Hepatocyte (in vitro differentiated cells): ENCODE measurements at regions not wholly inside any gene's neighbourhood (a gene's known extent, or its start where the extent isn't known, plus 50 kb on each side); places are given as distances from the start of the nearest gene placed in this dataset.
"Not testable (repeated sequence)": the region's sequence is repeated elsewhere in the genome, so short reads cannot be mapped to it uniquely, and the experiment has no call there.

Experiments used
- DNase-seq: peaks from one replicate; pipeline ENCODE4 v3.0.0-alpha.2; 2016; ENCODE audit warnings: low spot score
- H2AFZ ChIP-seq: fragments of 200-600 bp; sonication (generic); 2 replicates; pipeline ENCODE4 v1.6.0; 2016; ENCODE audit warnings: antibody characterized with exemption, mild to moderate bottlenecking
- H3K27ac ChIP-seq: fragments of 200-600 bp; sonication (generic); 2 replicates; pipeline ENCODE4 v1.5.1; 2016; ENCODE audit warnings: mild to moderate bottlenecking
- H3K27me3 ChIP-seq: fragments of 200-600 bp; sonication (generic); 2 replicates; pipeline ENCODE4 v1.6.1; 2016
- H3K36me3 ChIP-seq: fragments of 200-600 bp; sonication (generic); replicated peaks from 2 replicates; pipeline ENCODE4 v1.5.1; 2016; ENCODE audit warnings: low read depth; ENCODE audit not compliant: insufficient read depth
- H3K4me1 ChIP-seq: fragments of 200-600 bp; sonication (generic); 2 replicates; pipeline ENCODE4 v1.5.1; 2016; ENCODE audit warnings: mild to moderate bottlenecking, moderate library complexity; ENCODE audit not compliant: insufficient read depth
- H3K4me2 ChIP-seq: fragments of 200-600 bp; sonication (generic); 2 replicates; pipeline ENCODE4 v1.6.0; 2016
- H3K4me3 ChIP-seq: fragments of 200-600 bp; sonication (generic); 2 replicates; pipeline ENCODE4 v1.5.1; 2016; ENCODE audit warnings: mild to moderate bottlenecking
- H3K79me2 ChIP-seq: fragments of 200-600 bp; sonication (generic); 2 replicates; pipeline ENCODE4 v1.6.0; 2017; ENCODE audit warnings: mild to moderate bottlenecking
- H3K9me2 ChIP-seq: fragments of 200-600 bp; sonication (generic); replicated peaks from 2 replicates; pipeline ENCODE4 v1.6.0; 2017; ENCODE audit warnings: mild to moderate bottlenecking; ENCODE audit not compliant: insufficient read depth
- H3K9me3 ChIP-seq: fragments of 200-600 bp; sonication (generic); 2 replicates; pipeline ENCODE4 v1.5.1; 2016; ENCODE audit warnings: low read depth, mild to moderate bottlenecking
- H4K20me1 ChIP-seq: fragments of 200-600 bp; sonication (generic); 2 replicates; pipeline ENCODE4 v1.6.0; 2016; ENCODE audit warnings: mild to moderate bottlenecking; ENCODE audit not compliant: insufficient read depth, poor library complexity, severe bottlenecking
- EZH2 ChIP-seq: fragments of 200-600 bp; sonication (generic); IDR thresholded peaks from 2 replicates; pipeline ENCODE4 v1.6.1; 2016; ENCODE audit warnings: antibody characterized with exemption, mild to moderate bottlenecking, borderline replicate concordance
- EZH2phosphoT487 ChIP-seq: fragments of 200-600 bp; sonication (generic); IDR thresholded peaks from one replicate; pipeline ENCODE4 v1.6.1; 2018; ENCODE audit warnings: antibody characterized with exemption, mild to moderate bottlenecking, low read depth, moderate library complexity; ENCODE audit not compliant: unreplicated experiment, severe bottlenecking
- WGBS: methylation state at CpG from one replicate; pipeline ENCODE4 v1.1.6; 2016; ENCODE audit warnings: low lambda C conversion rate; ENCODE audit errors: missing lambda C conversion rate; 5-methylcytosine and 5-hydroxymethylcytosine counted together
- TF ChIP-seq, protein P1 (sequence below): fragments of 200-600 bp; sonication (generic); IDR thresholded peaks from 2 replicates; pipeline ENCODE4 v1.5.1; 2016; ENCODE audit warnings: antibody characterized with exemption, mild to moderate bottlenecking; ENCODE audit not compliant: poor library complexity

DNA sequence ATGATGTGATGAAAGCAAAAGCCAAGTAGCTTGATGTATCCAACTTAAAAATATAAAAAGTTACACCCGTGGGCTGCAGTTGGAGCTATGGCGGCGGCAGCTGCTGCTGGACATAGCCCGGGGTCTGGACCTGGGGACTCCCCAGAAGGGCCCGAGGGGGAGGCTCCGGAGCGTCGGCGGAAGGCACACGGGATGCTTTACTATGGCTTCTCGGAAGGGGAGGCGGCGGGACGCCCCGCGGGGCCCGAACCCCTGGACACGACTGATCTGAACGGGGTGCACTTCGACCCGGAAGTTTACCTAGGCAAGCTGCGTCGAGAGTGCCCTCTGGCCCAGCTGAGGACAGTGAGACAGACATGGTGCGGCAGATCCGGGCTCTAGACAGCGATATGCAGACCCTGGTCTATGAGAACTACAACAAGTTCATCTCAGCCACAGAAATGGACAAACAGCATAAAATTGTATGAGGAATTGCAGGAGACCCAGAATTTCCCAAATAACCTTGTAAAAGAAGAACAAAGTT, 109.5 kb upstream of the EEF2KMT start:
- no peaks in the 10 kb centered on the region for H3K9me2 ChIP-seq
- H4K20me1 ChIP-seq, result no peaks in the 10 kb centered on the region
- H3K27me3 ChIP-seq, result no peaks in the 10 kb centered on the region
- H3K4me3 ChIP-seq, result no peak overlapping the region
- no peak overlapping the region for H3K27ac ChIP-seq
- H3K4me1 ChIP-seq, result no peaks in the 10 kb centered on the region
- no peaks in the 10 kb centered on the region for H3K9me3 ChIP-seq
- no peak for DNase-seq
- no peaks in the 10 kb centered on the region for H3K36me3 ChIP-seq
- no peaks in the 10 kb centered on the region for H3K79me2 ChIP-seq
- H2AFZ ChIP-seq, result no peak overlapping the region
- TF ChIP-seq, protein P1, sequence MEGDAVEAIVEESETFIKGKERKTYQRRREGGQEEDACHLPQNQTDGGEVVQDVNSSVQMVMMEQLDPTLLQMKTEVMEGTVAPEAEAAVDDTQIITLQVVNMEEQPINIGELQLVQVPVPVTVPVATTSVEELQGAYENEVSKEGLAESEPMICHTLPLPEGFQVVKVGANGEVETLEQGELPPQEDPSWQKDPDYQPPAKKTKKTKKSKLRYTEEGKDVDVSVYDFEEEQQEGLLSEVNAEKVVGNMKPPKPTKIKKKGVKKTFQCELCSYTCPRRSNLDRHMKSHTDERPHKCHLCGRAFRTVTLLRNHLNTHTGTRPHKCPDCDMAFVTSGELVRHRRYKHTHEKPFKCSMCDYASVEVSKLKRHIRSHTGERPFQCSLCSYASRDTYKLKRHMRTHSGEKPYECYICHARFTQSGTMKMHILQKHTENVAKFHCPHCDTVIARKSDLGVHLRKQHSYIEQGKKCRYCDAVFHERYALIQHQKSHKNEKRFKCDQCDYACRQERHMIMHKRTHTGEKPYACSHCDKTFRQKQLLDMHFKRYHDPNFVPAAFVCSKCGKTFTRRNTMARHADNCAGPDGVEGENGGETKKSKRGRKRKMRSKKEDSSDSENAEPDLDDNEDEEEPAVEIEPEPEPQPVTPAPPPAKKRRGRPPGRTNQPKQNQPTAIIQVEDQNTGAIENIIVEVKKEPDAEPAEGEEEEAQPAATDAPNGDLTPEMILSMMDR, result no peak
- 93% methylated on average over 26 of the region's 26 CpGs for WGBS
- H3K4me2 ChIP-seq, result no peak overlapping the region

DNA sequence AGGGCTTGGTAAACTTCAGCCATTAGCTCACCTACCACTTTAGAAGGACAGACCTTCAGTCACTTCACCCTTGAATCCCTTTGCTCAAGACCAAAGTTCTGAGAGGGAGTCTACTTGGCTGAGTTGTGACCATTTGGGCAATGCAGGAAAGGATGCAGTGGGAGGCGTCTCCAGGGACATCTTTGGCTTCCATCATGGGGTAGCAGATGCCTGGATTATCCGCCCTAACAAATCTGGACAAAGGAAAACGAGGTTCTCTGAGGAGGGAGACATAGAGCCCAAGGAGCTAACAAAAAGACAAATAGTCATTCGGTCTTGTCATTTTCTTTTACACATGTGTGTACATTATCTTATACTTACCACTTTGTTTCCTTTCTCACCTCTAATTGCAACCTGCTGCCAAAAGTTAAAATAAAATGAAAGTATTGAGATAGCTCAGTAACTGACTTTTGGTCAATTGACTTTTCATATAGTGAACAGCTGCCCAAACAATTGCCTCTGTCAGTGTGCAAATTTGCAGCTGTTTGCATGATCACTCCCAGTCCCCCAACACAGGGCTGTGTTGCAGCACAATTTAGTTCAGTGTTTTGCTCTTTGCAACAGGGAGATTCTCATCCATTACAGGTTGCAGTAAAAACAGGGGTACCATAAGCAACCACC, 108.9 kb upstream of the EEF2KMT start:
- H3K9me2 ChIP-seq, result no peaks in the 10 kb centered on the region
- H3K4me3 ChIP-seq, result no peak overlapping the region
- H4K20me1 ChIP-seq, result no peaks in the 10 kb centered on the region
- no peak overlapping the region for H3K27ac ChIP-seq
- DNase-seq, result no peak
- no peaks in the 10 kb centered on the region for H3K36me3 ChIP-seq
- no peaks in the 10 kb centered on the region for H3K27me3 ChIP-seq
- H3K4me1 ChIP-seq, result no peaks in the 10 kb centered on the region
- TF ChIP-seq EZH2, result no peak
- TF ChIP-seq, protein P1, result no peak
- H3K4me2 ChIP-seq, result no peak overlapping the region
- no peak overlapping the region for H2AFZ ChIP-seq
- no peaks in the 10 kb centered on the region for H3K9me3 ChIP-seq
- H3K79me2 ChIP-seq, result no peaks in the 10 kb centered on the region
- 72% methylated on average over 4 of the region's 4 CpGs for WGBS

DNA sequence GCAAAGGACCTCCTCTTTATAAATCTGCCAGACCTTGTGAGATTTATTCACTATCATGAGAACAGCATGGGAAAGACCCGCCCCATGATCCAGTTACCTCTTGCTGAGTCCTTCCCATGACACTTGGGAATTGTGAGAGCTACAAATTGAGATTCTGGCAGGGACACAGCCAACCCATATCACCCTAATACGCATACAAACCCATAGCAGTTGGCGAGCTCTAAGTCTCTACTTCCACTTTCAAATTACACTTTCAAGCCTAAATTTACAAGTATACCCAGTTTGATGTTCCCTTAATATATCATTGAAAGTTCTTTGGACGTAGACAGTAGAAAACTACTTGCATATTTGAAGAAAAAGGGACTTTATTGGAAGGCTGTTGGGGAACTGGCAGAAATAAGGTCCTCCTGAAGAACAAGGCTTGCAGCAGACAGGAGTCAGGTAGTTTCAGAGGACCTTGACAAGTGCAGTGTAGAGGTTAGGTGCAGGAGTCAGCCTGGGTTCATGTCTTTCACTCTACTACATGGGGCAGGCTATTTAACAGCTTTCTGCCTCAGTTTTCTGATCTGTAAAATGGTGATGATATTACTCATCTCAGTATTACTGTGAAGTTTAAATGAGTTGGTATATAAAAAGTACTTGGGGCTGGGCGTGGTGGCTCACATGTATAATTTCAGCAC, 107.9 kb upstream of the EEF2KMT start:
- H3K27ac ChIP-seq, result no peak overlapping the region
- H3K27me3 ChIP-seq, result no peaks in the 10 kb centered on the region
- H3K9me3 ChIP-seq, result no peaks in the 10 kb centered on the region
- H3K4me2 ChIP-seq, result no peak overlapping the region
- H4K20me1 ChIP-seq, result no peaks in the 10 kb centered on the region
- H3K9me2 ChIP-seq, result no peaks in the 10 kb centered on the region
- no peak overlapping the region for H2AFZ ChIP-seq
- DNase-seq, result no peak
- no peaks in the 10 kb centered on the region for H3K79me2 ChIP-seq
- 82% methylated on average over 5 of the region's 5 CpGs for WGBS
- no peaks in the 10 kb centered on the region for H3K4me1 ChIP-seq
- H3K4me3 ChIP-seq, result no peak overlapping the region
- TF ChIP-seq, protein P1, result no peak
- TF ChIP-seq EZH2, result no peak
- no peak for TF ChIP-seq EZH2phosphoT487
- no peaks in the 10 kb centered on the region for H3K36me3 ChIP-seq

DNA sequence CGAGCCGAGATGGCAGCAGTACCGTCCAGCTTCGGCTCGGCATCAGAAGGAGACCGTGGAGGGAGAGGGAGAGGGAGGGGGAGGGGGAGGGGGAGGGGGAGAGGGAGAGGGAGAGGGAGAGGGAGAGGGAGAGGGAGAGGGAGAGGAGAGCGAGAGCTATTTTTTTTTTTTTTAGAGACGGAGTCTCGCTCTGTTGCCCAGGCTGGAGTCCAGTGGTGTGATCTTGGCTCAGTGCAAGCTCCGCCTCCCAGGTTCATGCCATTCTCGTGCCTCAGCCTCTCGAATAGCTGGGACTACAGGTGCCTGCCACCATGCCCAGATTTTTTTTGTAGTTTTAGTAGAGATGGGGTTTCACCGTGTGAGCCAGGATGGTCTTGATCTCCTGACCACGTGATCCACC, 106.1 kb upstream of the EEF2KMT start:
- not testable (repeated sequence) for H3K79me2 ChIP-seq, H3K9me2 ChIP-seq, H4K20me1 ChIP-seq, H3K4me1 ChIP-seq, H3K4me2 ChIP-seq, DNase-seq, H3K27me3 ChIP-seq, H3K4me3 ChIP-seq, H3K9me3 ChIP-seq, H3K27ac ChIP-seq, H3K36me3 ChIP-seq, H2AFZ ChIP-seq
- WGBS, result 96% methylated on average over 9 of the region's 14 CpGs
